NT2/D1 (cell line): ENCODE measurements at regions not wholly inside any gene's neighbourhood (a gene's known extent, or its start where the extent isn't known, plus 50 kb on each side); places are given as distances from the start of the nearest gene placed in this dataset.

ENCODE experiments used
- YY1 ChIP-seq: IDR thresholded peaks from 2 replicates; pipeline ENCODE4 v1.6.1; 2011; ENCODE audit not compliant: insufficient read length, insufficient read depth
- ZNF274 ChIP-seq: IDR thresholded peaks from 2 replicates; pipeline ENCODE4 v1.6.1; 2011; ENCODE audit warnings: mild to moderate bottlenecking, low read depth, low read length

DNA sequence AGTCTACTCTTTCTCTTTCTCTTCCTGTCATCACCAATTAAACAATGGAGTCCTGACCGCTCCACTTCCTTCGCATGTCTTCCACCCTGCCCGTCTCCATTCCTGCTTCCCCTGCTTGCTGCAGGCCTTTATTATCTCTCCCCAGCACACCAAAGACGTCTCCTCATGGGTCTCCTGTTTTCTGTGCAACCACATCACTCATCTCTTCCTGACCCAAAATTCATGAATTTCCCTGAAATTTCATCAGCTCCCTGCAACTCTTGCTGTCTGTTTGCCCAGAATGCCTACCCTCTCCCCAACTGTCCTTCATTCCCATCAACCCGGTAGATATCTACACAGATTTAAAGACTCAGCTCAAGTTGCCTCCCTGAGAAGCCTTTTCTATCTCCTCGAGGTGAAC lies 76.7 kb upstream of the ALOX12 start:
- TF ChIP-seq YY1, result no peak
- TF ChIP-seq ZNF274, result no peak
